H1 (cell line): ENCODE measurements at regions not wholly inside any gene's neighbourhood (a gene's known extent, or its start where the extent isn't known, plus 50 kb on each side); places are given as distances from the start of the nearest gene placed in this dataset.
"Not testable (repeated sequence)": the region's sequence is repeated elsewhere in the genome, so short reads cannot be mapped to it uniquely, and the experiment has no call there.

Source experiments
- BACH1 ChIP-seq: IDR thresholded peaks from 2 replicates; pipeline ENCODE4 v1.6.1; 2012; ENCODE audit warnings: low read length, improper control_type of control experiment
- EZH2 ChIP-seq: fragments of 200-600 bp; sonication (generic); IDR thresholded peaks from 2 replicates; pipeline ENCODE4 v1.7.1; 2012; ENCODE audit warnings: low read depth, mild to moderate bottlenecking, moderate library complexity, low read length, inconsistent platforms; ENCODE audit not compliant: severe bottlenecking
- POLR2A ChIP-seq, 2 experiments: IDR thresholded peaks; 1 replicate in 1 of 2; 2 replicates in 1 of 2; pipeline ENCODE4 v1.6.1; 2011; ENCODE audit warnings: low read depth in 2 of 2, low read length in 2 of 2, mild to moderate bottlenecking in 2 of 2; ENCODE audit errors: control extremely low read depth in 1 of 2
- TF ChIP-seq, protein P1 (sequence below): IDR thresholded peaks from 2 replicates; pipeline ENCODE4 v1.6.1; 2012; ENCODE audit warnings: low read length, inconsistent platforms

DNA sequence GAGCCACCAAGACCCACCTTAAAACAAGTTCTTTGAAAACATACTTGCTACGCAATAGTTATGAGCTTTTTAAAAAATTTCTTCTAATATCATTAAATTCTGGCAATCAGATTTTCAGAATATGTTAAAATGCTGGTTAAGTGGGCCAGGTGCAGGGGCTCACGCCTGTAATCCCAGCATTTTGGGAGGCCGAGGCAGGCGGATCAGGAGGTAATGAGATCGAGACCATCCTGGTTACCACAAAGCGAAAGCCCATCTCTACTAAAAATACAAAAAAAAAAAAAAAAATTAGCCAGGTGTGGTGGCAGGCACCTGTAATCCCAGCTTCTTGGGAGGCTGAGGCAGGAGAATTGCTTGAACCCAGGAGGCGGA is 4751.6 kb upstream of the OR11H1 start:
- not testable (repeated sequence) for TF ChIP-seq EZH2; POLR2A (IDR thresholded peaks at IDR 0.05; ENCODE audit: control extremely low read depth in 1 of 2, low read depth in 2 of 2, low read length in 2 of 2); BACH1
- TF ChIP-seq, protein P1, sequence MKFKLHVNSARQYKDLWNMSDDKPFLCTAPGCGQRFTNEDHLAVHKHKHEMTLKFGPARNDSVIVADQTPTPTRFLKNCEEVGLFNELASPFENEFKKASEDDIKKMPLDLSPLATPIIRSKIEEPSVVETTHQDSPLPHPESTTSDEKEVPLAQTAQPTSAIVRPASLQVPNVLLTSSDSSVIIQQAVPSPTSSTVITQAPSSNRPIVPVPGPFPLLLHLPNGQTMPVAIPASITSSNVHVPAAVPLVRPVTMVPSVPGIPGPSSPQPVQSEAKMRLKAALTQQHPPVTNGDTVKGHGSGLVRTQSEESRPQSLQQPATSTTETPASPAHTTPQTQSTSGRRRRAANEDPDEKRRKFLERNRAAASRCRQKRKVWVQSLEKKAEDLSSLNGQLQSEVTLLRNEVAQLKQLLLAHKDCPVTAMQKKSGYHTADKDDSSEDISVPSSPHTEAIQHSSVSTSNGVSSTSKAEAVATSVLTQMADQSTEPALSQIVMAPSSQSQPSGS, result not testable (repeated sequence)
